Stimulated activated CD4-positive, alpha-beta T cell treated with anti-CD3 and anti-CD28 coated beads, Interleukin-15, amount 100 ng/mL, for 48 hours (primary cell): ENCODE measurements at regions not wholly inside any gene's neighbourhood (a gene's known extent, or its start where the extent isn't known, plus 50 kb on each side); places are given as distances from the start of the nearest gene placed in this dataset.

ENCODE experiments used
- DNase-seq, 2 donors: peaks; one replicate each; pipeline ENCODE4 v3.0.0-alpha.2; 2020; ENCODE audit warnings: low read depth in 2 of 2

GRCh38 chrX:5829469-5829868, 399.2 kb downstream of the NLGN4X start:
- no peak for DNase-seq

- DNase-seq = no peak
Measured at GRCh38 chrX:5829060-5829459, 399.6 kb downstream of the NLGN4X start.

GRCh38 chrX:5823903-5824302, 404.8 kb downstream of the NLGN4X start:
- no peak for DNase-seq

DNA sequence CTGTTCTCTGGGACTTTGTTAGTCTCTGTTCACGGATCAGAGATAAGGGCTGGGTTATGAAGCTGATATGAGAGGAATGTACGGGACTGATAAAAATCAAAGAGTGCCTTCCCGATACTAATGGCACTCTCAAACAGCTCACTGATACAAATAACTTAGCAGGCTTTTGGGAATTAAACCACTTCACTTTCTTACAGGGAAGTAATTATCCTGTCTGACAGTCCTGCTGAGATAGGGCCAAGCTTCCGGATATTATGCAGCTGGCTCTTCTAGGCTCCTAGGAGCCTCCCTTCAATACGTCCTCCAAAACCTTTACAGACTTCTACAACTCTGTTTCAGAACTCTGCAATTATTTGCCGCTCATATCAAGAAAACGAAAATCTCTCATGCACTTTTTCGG, 418.0 kb downstream of the NLGN4X start:
- no peak for DNase-seq

- no peak for DNase-seq
Measured at GRCh38 chrX:5807181-5807580, 421.5 kb downstream of the NLGN4X start.

DNA sequence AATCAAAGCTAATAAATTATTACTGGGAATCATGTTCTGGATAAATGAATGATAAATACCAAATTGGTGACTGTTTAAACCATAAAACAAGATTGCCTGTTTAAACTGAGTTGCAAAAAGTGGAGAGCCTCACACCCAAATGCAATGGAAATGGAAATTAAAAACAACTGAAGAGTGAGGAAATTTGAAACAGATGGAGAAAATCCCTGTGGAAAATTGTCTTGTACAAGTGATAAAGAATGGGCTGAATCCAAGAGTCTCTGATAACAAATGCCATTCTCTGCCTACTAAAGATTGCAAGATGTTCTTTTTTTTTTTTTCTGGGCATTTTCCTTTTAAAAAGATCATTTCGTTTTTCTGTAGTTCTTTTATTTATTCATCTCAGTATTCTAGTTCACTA, 426.3 kb downstream of the NLGN4X start:
- no peak for DNase-seq

- no peak for DNase-seq
Measured at GRCh38 chrX:5791721-5792120, 436.9 kb downstream of the NLGN4X start.

DNA sequence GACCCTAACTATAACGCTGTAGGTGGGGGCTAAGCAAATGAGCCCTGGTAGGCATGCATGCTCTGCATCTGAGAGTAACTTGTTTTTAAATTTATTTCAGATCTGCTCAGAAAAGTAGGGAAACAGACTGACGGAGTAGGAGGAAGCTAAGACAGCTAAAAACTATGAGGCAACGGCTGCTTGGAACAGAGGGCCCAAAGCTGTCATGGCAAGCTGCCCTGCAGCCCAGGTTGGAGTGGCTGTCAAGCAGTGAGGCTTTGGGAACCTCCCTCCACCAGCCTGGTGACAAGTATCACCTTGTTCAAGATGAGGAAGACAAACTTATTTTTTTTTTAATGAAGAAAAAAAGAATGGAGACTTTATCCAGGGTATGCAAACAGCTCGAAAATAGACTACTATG, 439.8 kb downstream of the NLGN4X start:
- no peak for DNase-seq

- DNase-seq = no peak
Measured at GRCh38 chrX:5780821-5781220, 447.8 kb downstream of the NLGN4X start.

DNA sequence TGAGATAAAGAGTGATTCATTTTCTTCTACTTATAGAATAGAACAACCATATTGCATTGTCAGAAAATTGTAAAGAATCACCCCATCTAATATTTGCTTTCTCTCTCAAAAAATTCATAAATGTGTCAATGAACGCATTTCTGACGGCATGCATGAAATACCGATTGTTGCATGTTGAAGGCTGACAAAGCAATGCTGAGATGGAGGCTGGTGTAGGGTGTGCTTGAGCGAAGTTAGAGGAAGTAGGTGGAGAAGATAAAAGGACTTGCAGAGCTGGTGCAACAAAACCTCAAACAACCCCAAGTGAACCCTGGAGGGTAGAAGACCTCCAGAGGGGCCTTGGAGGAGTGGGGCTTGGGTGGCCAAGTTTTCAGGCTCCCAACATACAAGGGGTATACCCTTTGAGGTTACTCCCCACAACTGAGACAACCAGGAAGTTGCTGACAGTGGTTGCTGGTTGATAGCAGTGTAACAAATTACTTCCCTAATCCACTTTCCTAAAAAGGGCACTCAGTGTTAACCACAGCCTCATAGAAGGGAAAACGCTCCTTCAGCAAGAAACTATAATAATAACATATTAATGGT, 452.7 kb downstream of the NLGN4X start:
- no peak for DNase-seq

GRCh38 chrX:5774446-5774845, 454.2 kb downstream of the NLGN4X start:
- no peak for DNase-seq

- no peak for DNase-seq
Measured at GRCh38 chrX:5771441-5771840, 457.2 kb downstream of the NLGN4X start.

DNA sequence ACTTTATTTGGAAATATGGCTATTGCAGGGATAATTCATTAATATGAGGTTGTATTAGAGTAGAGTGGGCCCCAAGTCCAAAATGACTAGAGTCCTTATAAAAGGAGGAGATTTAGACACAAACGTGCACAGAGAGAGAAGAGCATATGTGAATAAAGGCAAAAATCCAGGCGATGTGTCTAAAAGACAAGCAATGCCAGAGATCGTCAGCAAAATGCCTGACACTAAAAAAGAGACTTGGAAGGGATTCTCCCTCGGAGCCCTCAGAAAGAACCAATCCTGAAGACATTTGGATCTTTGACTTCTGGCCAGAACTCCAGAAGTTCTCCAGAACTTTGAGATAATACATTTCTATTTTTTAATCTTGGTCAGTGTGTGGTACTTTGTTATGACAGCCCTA, 472.1 kb downstream of the NLGN4X start:
- DNase-seq = no peak

DNA sequence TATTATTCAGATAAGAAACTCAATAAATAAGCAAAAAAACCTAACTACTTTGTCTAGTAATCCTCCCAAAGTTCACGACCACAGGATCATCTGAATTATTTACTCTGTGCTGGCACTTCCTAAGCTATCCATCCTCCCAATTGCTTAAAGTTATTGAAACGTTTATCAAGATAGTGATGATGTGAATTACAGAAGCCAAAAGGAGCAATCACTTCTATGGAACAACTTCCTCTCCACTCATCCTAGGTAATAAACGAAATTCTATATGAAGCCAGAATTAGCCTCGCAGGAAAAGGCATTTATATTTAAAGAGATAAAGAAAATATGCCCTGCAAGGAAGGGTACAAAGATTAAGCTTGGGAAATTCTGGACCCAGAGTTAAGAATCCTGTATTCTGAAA, 475.4 kb downstream of the NLGN4X start:
- no peak for DNase-seq

- DNase-seq = no peak
Measured at GRCh38 chrX:5752831-5753230, 475.8 kb downstream of the NLGN4X start.

GRCh38 chrX:5748586-5749150, 480.0 kb downstream of the NLGN4X start:
- no peak for DNase-seq

DNA sequence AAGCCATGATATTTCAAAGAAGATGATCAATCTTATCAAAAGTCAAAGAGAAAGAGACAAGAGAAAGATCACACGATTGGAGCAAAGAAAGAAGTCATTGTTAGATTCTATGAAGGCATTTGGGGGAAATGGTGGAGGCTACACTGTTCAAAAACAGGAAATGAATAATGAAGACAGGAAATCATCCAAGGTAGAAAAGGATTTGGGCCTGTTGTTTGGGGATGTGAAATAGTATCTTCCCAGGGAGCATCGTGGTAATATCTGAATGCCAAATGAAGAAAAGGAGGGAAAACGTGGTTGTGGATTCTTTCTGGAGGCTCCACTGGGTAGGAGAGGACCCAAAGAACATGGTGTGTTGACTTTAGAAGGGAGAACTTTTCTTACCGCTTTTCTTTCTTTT, 482.4 kb downstream of the NLGN4X start:
- no peak for DNase-seq

DNA sequence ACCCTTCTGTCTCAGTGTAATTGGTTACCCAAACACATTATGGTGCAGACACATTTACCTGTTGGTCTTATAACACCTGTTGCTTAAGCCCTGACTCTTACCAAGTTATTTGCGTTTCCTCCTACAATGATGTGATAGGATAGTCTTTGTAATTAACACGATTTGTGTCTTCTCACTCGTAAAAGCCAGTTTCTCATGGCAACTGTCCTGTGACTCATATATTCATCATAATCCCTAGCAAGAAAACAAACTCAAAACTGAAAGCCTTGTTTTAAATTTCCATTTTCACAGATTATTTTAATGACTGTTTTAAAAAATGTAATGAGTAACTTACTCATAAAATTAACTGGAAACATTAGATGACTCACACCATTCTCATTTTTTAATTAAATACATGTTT, 495.2 kb downstream of the NLGN4X start:
- no peak for DNase-seq

DNA sequence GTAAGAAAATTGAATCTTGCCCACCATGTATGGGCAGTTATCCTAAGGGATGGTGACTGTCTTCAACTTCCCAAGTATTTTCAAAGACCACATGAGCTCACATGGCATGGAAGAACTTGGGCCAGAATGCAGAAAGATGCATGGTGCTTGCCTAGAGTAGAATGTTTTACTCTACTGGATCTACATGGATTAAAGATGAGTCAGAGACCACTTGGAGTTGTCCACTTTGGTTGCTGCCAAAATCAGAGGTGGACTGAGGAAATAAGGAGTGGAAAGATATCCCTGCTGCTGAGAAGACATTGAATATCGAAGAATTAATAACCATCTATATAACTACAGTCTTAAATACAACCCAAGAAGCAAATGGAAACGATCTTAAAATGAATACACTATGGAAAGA, 498.1 kb downstream of the NLGN4X start:
- no peak for DNase-seq

DNA sequence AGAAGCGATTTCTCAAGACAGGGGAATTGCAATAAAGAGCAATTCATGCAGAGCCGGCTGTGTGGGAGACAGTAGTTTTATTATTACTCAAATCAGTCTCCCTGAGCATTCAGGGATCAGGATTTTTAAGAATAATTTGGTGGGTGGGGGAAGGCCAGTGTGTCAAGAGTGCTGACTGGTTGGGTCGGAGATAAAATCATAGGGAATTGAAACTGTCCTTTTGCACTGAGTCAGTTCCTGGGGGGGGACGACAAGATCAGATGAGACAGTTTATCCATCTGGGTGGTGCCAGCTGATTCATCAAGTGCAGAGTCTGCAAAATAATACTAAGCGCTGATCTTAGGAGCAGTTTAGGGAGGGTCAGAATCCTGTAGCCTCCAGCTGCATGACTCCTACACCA, 502.4 kb downstream of the NLGN4X start:
- DNase-seq = no peak

DNA sequence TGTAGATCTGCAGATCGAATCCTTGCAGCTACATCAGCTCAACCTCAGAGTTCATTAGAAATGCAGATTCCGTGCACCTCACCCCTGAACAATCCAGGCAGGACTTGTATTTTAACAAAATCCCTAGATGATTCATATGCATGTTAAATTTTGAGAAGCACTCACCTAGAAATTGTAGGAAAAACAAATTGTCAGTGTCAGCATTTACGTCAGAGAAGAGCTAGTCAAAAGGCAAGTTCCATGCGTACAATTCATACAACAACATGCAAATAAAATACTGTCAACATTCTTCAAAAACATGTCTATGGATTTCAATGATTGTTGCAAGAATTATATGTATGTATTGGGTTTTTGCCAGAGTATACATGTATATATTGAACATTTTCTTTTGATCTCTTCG, 504.5 kb downstream of the NLGN4X start:
- no peak for DNase-seq

DNA sequence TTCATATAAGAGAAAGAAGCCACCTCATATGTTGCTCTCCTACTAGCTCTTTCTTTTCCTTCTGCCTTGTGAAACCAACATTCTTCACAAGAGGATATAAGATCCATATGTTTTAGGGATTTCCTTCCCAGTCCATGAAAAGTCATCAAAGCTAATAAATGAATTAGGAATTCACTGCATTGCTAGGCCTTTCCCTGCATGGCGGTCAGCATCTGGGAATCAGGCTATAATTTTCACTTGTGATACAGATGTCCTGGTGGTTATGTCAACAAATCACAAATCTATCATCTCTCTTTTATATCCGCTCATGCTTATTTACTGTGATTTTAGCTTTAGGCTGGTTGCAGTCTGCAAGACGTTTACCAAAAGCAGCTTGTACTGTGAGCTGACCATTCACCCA, 510.0 kb downstream of the NLGN4X start:
- no peak for DNase-seq

DNA sequence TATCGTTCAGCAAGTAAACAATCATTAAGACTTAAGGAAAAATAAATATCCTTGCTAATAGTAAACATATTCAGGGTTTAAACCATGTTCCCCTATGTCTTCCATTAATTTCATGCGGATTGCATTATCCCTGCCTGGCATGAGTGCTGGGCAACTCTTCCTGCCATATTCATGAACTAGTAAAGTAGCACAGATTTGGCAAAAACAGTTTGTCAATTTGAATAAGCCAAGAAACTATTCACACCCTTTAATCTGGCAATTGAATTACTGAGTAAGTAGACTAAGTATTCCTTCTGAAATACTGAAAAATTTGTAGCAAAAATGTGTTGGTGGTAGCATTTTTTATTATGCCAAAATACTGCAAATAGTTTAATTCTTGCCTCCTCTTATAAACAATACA, 512.0 kb downstream of the NLGN4X start:
- no peak for DNase-seq

DNA sequence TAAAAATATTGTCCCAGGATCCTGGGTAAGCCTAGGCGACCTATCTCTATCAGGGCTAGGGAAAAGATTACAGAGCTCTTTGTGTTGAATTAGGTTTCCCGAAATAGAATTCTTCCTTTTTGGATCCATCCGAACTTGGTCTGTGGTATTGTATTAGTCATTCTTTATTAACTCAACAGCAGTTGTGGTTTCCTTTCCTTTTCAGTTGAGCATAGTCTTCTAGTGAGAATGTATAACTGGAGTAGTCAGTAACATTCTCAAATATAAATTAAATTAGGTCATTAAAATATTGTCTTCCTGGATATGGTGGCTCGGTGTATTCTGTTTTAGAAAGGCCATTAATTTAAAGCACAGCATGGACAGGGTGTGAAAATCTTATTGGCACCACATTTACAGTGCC, 520.4 kb downstream of the NLGN4X start:
- DNase-seq = no peak
